ENCODE measurements at regions not wholly inside any gene's neighbourhood (a gene's known extent, or its start where the extent isn't known, plus 50 kb on each side); places are given as distances from the start of the nearest gene placed in this dataset.

- TF ChIP-seq CTCF (conservative IDR thresholded peaks at IDR 0.05; ENCODE audit: low read depth in 2 of 2): no peak
- no peak for TF ChIP-seq REST (IDR thresholded peaks at IDR 0.05; ENCODE audit: unreplicated experiment)
- TF ChIP-seq POLR2AphosphoS5 (IDR thresholded peaks at IDR 0.05; ENCODE audit: low read depth): no peak
- no peak for TF ChIP-seq EZH2 (IDR thresholded peaks at IDR 0.05; ENCODE audit: low read depth, unreplicated experiment)
- TF ChIP-seq CREB1 (CRISPR knock-in tag; IDR thresholded peaks at IDR 0.05; ENCODE audit: low read depth): no peak
- TF ChIP-seq EZH2phosphoT487 (IDR thresholded peaks at IDR 0.05; ENCODE audit: unreplicated experiment): no peak
- no peak for TF ChIP-seq JUNB (IDR thresholded peaks at IDR 0.05; ENCODE audit: unreplicated experiment)
- TF ChIP-seq ETS1 (IDR thresholded peaks at IDR 0.05): no peak
- no peak for TF ChIP-seq NANOG (IDR thresholded peaks at IDR 0.05; ENCODE audit: borderline replicate concordance)
- no peak for TF ChIP-seq ZNF331 (CRISPR knock-in tag; IDR thresholded peaks at IDR 0.05; ENCODE audit: low read depth)
These were observed 150.4 kb upstream of the THRB start for GRCh38 chr3:24645047-24645446.
